ENCODE measurements at regions not wholly inside any gene's neighbourhood (a gene's known extent, or its start where the extent isn't known, plus 50 kb on each side); places are given as distances from the start of the nearest gene placed in this dataset.

DNA sequence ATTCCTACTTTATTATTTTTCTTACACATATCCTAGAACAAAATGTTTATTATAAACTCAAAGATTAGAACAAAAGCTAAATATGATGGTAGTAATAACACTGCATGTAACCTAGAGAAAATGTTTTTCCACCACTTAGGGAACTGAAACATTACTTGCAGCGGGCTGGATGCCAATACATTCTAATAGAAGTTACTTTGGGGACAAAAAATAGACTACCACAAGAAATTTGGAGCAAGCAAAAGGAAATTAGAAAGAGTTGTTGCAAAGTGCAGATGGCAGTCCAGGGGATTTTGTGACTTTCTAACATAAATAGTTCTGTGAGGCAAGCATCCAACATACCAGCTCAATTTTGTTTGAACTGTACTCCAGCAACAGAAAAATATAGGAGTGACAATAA is 255.3 kb upstream of the GRIN3A start (continued):
- TF ChIP-seq, protein P1, sequence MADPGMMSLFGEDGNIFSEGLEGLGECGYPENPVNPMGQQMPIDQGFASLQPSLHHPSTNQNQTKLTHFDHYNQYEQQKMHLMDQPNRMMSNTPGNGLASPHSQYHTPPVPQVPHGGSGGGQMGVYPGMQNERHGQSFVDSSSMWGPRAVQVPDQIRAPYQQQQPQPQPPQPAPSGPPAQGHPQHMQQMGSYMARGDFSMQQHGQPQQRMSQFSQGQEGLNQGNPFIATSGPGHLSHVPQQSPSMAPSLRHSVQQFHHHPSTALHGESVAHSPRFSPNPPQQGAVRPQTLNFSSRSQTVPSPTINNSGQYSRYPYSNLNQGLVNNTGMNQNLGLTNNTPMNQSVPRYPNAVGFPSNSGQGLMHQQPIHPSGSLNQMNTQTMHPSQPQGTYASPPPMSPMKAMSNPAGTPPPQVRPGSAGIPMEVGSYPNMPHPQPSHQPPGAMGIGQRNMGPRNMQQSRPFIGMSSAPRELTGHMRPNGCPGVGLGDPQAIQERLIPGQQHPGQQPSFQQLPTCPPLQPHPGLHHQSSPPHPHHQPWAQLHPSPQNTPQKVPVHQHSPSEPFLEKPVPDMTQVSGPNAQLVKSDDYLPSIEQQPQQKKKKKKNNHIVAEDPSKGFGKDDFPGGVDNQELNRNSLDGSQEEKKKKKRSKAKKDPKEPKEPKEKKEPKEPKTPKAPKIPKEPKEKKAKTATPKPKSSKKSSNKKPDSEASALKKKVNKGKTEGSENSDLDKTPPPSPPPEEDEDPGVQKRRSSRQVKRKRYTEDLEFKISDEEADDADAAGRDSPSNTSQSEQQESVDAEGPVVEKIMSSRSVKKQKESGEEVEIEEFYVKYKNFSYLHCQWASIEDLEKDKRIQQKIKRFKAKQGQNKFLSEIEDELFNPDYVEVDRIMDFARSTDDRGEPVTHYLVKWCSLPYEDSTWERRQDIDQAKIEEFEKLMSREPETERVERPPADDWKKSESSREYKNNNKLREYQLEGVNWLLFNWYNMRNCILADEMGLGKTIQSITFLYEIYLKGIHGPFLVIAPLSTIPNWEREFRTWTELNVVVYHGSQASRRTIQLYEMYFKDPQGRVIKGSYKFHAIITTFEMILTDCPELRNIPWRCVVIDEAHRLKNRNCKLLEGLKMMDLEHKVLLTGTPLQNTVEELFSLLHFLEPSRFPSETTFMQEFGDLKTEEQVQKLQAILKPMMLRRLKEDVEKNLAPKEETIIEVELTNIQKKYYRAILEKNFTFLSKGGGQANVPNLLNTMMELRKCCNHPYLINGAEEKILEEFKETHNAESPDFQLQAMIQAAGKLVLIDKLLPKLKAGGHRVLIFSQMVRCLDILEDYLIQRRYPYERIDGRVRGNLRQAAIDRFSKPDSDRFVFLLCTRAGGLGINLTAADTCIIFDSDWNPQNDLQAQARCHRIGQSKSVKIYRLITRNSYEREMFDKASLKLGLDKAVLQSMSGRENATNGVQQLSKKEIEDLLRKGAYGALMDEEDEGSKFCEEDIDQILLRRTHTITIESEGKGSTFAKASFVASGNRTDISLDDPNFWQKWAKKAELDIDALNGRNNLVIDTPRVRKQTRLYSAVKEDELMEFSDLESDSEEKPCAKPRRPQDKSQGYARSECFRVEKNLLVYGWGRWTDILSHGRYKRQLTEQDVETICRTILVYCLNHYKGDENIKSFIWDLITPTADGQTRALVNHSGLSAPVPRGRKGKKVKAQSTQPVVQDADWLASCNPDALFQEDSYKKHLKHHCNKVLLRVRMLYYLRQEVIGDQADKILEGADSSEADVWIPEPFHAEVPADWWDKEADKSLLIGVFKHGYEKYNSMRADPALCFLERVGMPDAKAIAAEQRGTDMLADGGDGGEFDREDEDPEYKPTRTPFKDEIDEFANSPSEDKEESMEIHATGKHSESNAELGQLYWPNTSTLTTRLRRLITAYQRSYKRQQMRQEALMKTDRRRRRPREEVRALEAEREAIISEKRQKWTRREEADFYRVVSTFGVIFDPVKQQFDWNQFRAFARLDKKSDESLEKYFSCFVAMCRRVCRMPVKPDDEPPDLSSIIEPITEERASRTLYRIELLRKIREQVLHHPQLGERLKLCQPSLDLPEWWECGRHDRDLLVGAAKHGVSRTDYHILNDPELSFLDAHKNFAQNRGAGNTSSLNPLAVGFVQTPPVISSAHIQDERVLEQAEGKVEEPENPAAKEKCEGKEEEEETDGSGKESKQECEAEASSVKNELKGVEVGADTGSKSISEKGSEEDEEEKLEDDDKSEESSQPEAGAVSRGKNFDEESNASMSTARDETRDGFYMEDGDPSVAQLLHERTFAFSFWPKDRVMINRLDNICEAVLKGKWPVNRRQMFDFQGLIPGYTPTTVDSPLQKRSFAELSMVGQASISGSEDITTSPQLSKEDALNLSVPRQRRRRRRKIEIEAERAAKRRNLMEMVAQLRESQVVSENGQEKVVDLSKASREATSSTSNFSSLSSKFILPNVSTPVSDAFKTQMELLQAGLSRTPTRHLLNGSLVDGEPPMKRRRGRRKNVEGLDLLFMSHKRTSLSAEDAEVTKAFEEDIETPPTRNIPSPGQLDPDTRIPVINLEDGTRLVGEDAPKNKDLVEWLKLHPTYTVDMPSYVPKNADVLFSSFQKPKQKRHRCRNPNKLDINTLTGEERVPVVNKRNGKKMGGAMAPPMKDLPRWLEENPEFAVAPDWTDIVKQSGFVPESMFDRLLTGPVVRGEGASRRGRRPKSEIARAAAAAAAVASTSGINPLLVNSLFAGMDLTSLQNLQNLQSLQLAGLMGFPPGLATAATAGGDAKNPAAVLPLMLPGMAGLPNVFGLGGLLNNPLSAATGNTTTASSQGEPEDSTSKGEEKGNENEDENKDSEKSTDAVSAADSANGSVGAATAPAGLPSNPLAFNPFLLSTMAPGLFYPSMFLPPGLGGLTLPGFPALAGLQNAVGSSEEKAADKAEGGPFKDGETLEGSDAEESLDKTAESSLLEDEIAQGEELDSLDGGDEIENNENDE (IDR thresholded peaks at IDR 0.05; ENCODE audit: insufficient replicate concordance, low read length) = no peak
- TF ChIP-seq YY1 (IDR thresholded peaks at IDR 0.05; ENCODE audit: low read depth, low read length) (no peak), EZH2 (IDR thresholded peaks at IDR 0.05; ENCODE audit: low read depth, low read length, severe bottlenecking) (no peak), TAF7 (optimal IDR thresholded peaks at IDR 0.05; ENCODE audit: borderline replicate concordance, low read depth, low read length) (no peak)
- TF ChIP-seq, protein P2, sequence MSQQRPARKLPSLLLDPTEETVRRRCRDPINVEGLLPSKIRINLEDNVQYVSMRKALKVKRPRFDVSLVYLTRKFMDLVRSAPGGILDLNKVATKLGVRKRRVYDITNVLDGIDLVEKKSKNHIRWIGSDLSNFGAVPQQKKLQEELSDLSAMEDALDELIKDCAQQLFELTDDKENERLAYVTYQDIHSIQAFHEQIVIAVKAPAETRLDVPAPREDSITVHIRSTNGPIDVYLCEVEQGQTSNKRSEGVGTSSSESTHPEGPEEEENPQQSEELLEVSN (IDR thresholded peaks at IDR 0.05) = no peak

All from H1 (cell line).